ENCODE measurements at regions not wholly inside any gene's neighbourhood (a gene's known extent, or its start where the extent isn't known, plus 50 kb on each side); places are given as distances from the start of the nearest gene placed in this dataset.

DNA sequence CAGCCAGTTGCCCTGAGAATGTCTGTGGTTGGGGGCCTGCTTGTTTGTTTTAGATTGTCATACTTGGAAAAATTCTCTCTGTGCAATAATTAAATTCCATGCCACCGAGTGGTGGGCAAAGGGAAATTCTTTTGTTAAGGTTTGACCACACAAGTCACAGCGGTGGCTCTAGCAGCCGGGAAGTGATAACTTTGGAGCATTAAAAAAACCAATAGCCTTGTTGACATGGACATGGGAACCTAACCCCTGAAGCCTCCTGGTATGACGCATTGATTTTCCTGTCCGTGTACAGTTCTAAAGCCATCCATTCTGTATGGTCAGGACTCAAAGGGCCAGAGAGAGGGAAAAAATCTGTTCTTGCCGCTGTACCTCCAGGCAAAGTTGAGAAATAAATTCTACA, 384.9 kb upstream of the ZNF507 start:
- Histone ChIP-seq H2AFZ (ENCODE audit: low read length) (no peak overlapping the region), H3K23me2 (ENCODE audit: low read depth, low read length) (no peaks in the 10 kb centered on the region), H3K9me3 (ENCODE audit: insufficient read depth in 2 of 2, low read depth in 1 of 2, low read length in 1 of 2) (no peaks in the 10 kb centered on the region), H2BK20ac (ENCODE audit: low read length) (no peak overlapping the region), H4K8ac (ENCODE audit: extremely low read depth, insufficient read depth, low read length) (no peak overlapping the region), H4K5ac (ENCODE audit: insufficient read length, low read depth, low read length) (no peak overlapping the region), H3K79me2 (ENCODE audit: control insufficient read depth in 1 of 2, insufficient read depth in 2 of 2, low read length in 2 of 2) (no peaks in the 10 kb centered on the region), H3K56ac (replicated peaks; ENCODE audit: insufficient read length, low read depth, low read length) (no peak overlapping the region), H2BK12ac (ENCODE audit: low read depth, low read length) (no peak overlapping the region), H4K20me1 (replicated peaks in 1 of 2; ENCODE audit: control insufficient read depth in 1 of 2, insufficient read depth in 2 of 2, low read length in 2 of 2) (no peaks in the 10 kb centered on the region), H3K4me3 (ENCODE audit: extremely low read depth in 1 of 4, insufficient read depth in 2 of 4, low read depth in 3 of 4, low read length in 4 of 4) (no peak overlapping the region), H3K27me3 (replicated peaks in 1 of 4; ENCODE audit: control insufficient read depth in 3 of 4, extremely low read depth in 1 of 4, insufficient read depth in 3 of 4, low read length in 3 of 4) (no peaks in the 10 kb centered on the region), H3K79me1 (ENCODE audit: low read depth, low read length) (no peaks in the 10 kb centered on the region), H3K18ac (ENCODE audit: extremely low read depth, low read length) (no peak overlapping the region), H3K4me2 (ENCODE audit: insufficient read depth in 1 of 2, low read depth in 2 of 2, low read length in 2 of 2) (no peak overlapping the region), H3K9ac (replicated peaks in 1 of 4; ENCODE audit: extremely low read depth in 1 of 4, low read depth in 3 of 4, low read length in 3 of 4) (no peak overlapping the region), H3K4ac (replicated peaks; ENCODE audit: insufficient read length, low read depth, low read length) (no peak overlapping the region), H2BK120ac (replicated peaks; ENCODE audit: low read depth, low read length) (no peak overlapping the region), H3K4me1 (replicated peaks in 1 of 4; ENCODE audit: control insufficient read depth in 3 of 4, insufficient read depth in 4 of 4, low read length in 3 of 4) (peaks cover 0 to 3% (median 1%) of the 10 kb centered on the region in 4 experiments; a peak in 1 of 7 replicates), H3K36me3 (ENCODE audit: control insufficient read depth in 2 of 4, insufficient read depth in 4 of 4, low read length in 3 of 4) (no peaks in the 10 kb centered on the region), H2BK5ac (ENCODE audit: low read depth, low read length) (no peak overlapping the region), H2BK15ac (ENCODE audit: low read length) (no peak overlapping the region), H3K14ac (ENCODE audit: insufficient read length) (no peak overlapping the region), H3K23ac (ENCODE audit: insufficient read length) (no peak overlapping the region), H4K91ac (replicated peaks; ENCODE audit: insufficient read length, low read length) (no peak overlapping the region), H3K27ac (ENCODE audit: low read depth, low read length) (no peak overlapping the region), H2AK5ac (ENCODE audit: low read depth, low read length) (no peak overlapping the region)
- TF ChIP-seq EGR1 (IDR thresholded peaks at IDR 0.05; ENCODE audit: borderline replicate concordance, low read depth, low read length) (no peak), EZH2 (IDR thresholded peaks at IDR 0.05; ENCODE audit: low read depth, low read length, severe bottlenecking) (no peak)
- 77% methylated on average over 6 of the region's 6 CpGs; no CpG with 5 or more reads in 1 of the 2 experiments for WGBS, 2 experiments (ENCODE audit: extremely low coverage in 1 of 2, insufficient coverage in 1 of 2, insufficient read length in 1 of 2, insufficient replicate concordance in 2 of 2, low coverage in 1 of 2, low lambda C conversion rate in 2 of 2, missing lambda C conversion rate in 1 of 2)
- DNase-seq (ENCODE audit: low read depth in 1 of 2, low spot score in 2 of 2) (no peak), FAIRE-seq (no peak)
- POLR2A ChIA-PET (ENCODE audit: partially characterized antibody): no interaction called here
- CTCF ChIA-PET (ENCODE audit: partially characterized antibody): no interaction called here
